GM12891 (cell line): ENCODE measurements at regions not wholly inside any gene's neighbourhood (a gene's known extent, or its start where the extent isn't known, plus 50 kb on each side); places are given as distances from the start of the nearest gene placed in this dataset.
"Not testable (repeated sequence)": the region's sequence is repeated elsewhere in the genome, so short reads cannot be mapped to it uniquely, and the experiment has no call there.

Experiments
- DNase-seq: peaks from one replicate; pipeline ENCODE4 v3.0.0; 2011; ENCODE audit warnings: low spot score; ENCODE audit not compliant: insufficient read length
- FAIRE-seq: peaks from 2 replicates; lab custom pipeline; 2011; peaks lifted over from hg19 to GRCh38; lab: Jason Lieb, UNC
- PAX5 ChIP-seq: IDR thresholded peaks from 2 replicates; pipeline ENCODE4 v1.6.1; 2011; ENCODE audit warnings: low read length, moderate library complexity, mild to moderate bottlenecking; ENCODE audit not compliant: insufficient read depth, severe bottlenecking
- POLR2A ChIP-seq: IDR thresholded peaks from 2 replicates; pipeline ENCODE4 v1.6.1; 2011; ENCODE audit warnings: low read depth, low read length, control low read depth
- POLR2AphosphoS5 ChIP-seq: IDR thresholded peaks from 2 replicates; pipeline ENCODE4 v1.6.1; 2011; ENCODE audit warnings: low read depth, low read length, control low read depth
- POU2F2 ChIP-seq: IDR thresholded peaks from 2 replicates; pipeline ENCODE4 v1.6.1; 2011; ENCODE audit warnings: low read depth, mild to moderate bottlenecking, control low read depth, low read length, moderate library complexity
- SPI1 ChIP-seq: IDR thresholded peaks from 2 replicates; pipeline ENCODE4 v1.6.1; 2011; ENCODE audit warnings: low read depth, low read length, control low read depth
- TAF1 ChIP-seq: IDR thresholded peaks from 2 replicates; pipeline ENCODE4 v1.6.1; 2011; ENCODE audit warnings: low read depth, low read length, control low read depth

- no peak for FAIRE-seq
- DNase-seq, result no peak
Observed at GRCh38 chr6:114941078-114941477, 598.3 kb upstream of the HS3ST5 start.

DNA sequence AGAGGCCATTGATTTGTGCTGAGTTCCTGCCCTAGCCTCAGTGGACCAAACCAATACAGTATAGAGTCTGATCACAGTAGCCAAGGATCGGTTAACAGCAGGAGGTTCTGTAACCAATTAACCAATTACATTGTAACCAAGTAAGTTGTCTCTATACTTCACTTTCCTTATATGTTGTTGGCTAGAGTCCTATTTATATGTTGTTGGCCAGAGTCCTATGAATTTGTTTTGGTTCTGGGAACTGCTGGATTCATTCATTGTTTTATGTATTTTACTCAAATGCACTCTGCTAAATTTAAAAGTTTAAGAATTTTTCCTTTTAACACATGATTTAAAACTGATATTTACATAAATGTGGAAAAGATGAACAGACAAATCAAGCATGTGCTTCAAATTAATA, 597.4 kb upstream of the HS3ST5 start:
- no peak for TF ChIP-seq SPI1
- no peak for TF ChIP-seq TAF1
- no peak for TF ChIP-seq PAX5
- TF ChIP-seq POLR2AphosphoS5, result no peak
- TF ChIP-seq POLR2A, result no peak
- no peak for TF ChIP-seq POU2F2
- DNase-seq, result no peak
- no peak for FAIRE-seq

More at GRCh38 chr6:114941078-114941477, 598.3 kb upstream of the HS3ST5 start:
- no peak for TF ChIP-seq PAX5
- TF ChIP-seq TAF1, result no peak
- TF ChIP-seq POLR2A, result no peak
- TF ChIP-seq SPI1, result no peak
- no peak for TF ChIP-seq POU2F2
- no peak for TF ChIP-seq POLR2AphosphoS5

GRCh38 chr6:114939630-114940029, 596.8 kb upstream of the HS3ST5 start:
- no peak for DNase-seq
- no peak for TF ChIP-seq POLR2AphosphoS5
- no peak for TF ChIP-seq POLR2A
- no peak for TF ChIP-seq SPI1
- no peak for TF ChIP-seq PAX5
- TF ChIP-seq TAF1, result no peak
- no peak for TF ChIP-seq POU2F2
- no peak for FAIRE-seq

DNA sequence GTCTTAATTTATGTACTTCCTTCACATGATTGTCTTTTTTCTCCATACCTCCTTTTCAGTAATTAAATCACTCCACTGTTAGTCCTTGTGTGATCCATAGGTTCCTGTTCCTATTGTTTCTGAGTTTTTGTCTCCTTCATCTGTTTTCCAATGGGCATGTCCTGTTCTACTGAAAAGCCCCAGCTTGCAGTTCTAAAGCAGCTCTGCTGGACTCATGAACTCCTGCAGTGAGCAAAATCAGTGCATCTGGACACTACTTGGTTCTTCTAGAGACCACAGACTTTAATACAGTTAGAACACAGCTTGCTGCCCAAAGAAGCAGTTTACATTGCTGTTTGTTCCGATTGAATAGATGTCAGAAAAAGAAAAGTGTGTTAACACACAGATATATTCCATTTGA, 593.3 kb upstream of the HS3ST5 start:
- no peak for DNase-seq
- no peak for FAIRE-seq
- TF ChIP-seq SPI1 (no peak), POLR2AphosphoS5 (no peak), POU2F2 (no peak), PAX5 (no peak), POLR2A (no peak), TAF1 (no peak)

- TF ChIP-seq POLR2A (no peak), PAX5 (no peak), POLR2AphosphoS5 (no peak), POU2F2 (no peak), TAF1 (no peak), SPI1 (no peak)
- FAIRE-seq (no peak), DNase-seq (no peak)
Observed at GRCh38 chr6:114934079-114934478, 591.3 kb upstream of the HS3ST5 start.

DNA sequence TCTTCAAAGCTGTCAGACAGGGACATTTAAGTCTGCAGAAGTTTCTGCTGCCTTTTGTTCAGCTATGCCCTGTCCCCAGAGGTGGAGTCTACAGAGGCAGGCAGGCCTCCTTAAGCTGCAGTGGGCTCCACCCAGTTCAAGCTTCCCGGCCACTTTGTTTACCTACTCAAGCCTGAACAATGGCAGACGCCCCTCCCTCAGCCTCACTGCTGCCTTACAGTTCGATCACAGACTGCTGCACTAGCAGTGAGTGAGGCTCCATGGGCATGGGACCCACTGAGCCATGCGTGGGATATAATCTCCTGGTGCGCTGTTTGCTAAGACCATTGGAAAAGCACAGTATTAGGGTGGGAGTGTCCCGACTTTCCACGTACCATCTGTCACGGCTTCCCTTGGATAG, 585.9 kb upstream of the HS3ST5 start:
- not testable (repeated sequence) for FAIRE-seq, DNase-seq

DNA sequence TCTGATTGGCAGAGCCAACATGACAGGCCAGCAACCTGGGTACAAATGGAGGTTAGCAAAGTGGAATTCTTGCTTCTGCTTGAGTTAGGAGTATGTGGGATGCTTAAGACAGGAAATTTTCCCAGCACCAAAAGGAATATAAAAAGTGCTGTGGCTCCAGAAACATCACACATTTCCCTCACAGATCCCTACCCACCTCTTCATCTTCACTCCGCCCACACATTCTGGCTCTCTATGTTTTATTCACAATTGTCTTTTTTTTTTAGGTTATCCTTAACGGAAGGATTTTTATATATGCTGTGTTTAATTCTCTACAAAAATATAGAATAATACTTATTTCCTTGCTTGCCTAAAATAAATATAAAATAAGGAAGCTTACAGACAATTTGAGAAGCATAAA, 563.3 kb upstream of the HS3ST5 start:
- TF ChIP-seq SPI1, result no peak
- no peak for TF ChIP-seq POLR2AphosphoS5
- FAIRE-seq (no peak), DNase-seq (no peak)

DNA sequence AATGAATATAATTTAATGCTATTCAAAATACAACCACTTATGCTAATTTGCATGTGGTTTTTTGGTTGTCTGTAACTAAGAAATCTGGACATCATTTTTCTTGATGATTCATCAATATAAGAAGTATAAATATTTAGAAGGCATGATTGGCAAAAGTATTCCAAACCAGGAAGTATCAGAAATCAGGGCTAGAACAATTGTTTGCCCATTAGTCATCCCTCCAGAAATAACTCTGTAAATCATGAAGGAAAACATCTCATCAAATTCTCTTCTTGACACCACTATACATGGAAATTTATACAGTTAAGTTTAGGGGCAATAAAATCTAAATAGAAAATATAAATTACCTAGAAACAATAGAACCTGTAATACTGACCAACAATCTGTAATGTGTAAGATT, 554.7 kb upstream of the HS3ST5 start:
- FAIRE-seq (no peak), DNase-seq (no peak)
- no peak for TF ChIP-seq POU2F2
- TF ChIP-seq POLR2AphosphoS5, result no peak
- TF ChIP-seq TAF1, result no peak
- no peak for TF ChIP-seq SPI1
- no peak for TF ChIP-seq PAX5
- TF ChIP-seq POLR2A, result no peak

GRCh38 chr6:114892211-114892610, 549.4 kb upstream of the HS3ST5 start:
- no peak for TF ChIP-seq PAX5
- no peak for TF ChIP-seq SPI1
- no peak for TF ChIP-seq POLR2AphosphoS5
- TF ChIP-seq POLR2A, result no peak
- TF ChIP-seq POU2F2, result no peak
- TF ChIP-seq TAF1, result no peak
- FAIRE-seq, result no peak

DNA sequence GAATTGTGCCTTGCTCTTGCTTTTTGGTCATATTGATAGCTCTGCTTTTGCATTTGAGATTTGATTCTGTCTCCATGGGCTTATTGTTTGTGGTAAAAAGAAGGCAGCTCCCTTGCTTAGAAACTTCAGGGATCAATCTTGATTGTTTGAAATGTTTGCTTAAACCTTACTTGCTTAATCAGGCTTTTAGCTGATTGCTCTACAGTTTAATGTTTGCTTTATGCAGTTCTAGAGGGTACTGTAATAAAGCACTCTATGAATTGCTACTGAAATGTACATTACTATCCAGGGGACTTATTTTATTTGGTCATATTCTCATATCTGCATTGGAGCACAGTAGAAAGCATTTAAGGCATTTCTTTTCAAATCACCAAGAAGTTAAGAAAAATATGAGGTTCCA, 545.4 kb upstream of the HS3ST5 start:
- no peak for DNase-seq
- TF ChIP-seq POLR2A (no peak), PAX5 (no peak), POLR2AphosphoS5 (no peak), POU2F2 (no peak), SPI1 (no peak), TAF1 (no peak)
- no peak for FAIRE-seq

More at GRCh38 chr6:114892211-114892610, 549.4 kb upstream of the HS3ST5 start:
- DNase-seq, result no peak
